ENCODE measurements at regions not wholly inside any gene's neighbourhood (a gene's known extent, or its start where the extent isn't known, plus 50 kb on each side); places are given as distances from the start of the nearest gene placed in this dataset.

DNA sequence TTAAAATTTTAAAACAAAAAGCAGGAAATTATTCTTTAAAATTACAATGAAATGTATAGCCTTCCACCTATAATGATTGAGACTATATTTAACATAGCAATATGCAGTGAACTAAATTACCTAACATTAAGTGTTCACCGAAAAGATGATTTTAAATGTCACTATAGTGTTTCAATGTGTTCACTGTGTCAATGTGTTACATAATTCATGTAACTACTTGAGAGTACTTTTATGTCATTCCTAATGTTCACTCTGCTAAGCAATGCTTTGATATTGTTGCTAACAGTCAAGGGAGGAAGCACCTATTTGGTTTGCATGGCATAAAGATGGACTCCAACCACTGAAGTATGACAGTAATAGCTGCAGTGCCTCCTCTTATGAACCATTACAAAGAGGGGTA, 629.8 kb upstream of the C9orf72 start:
- Histone ChIP-seq H3K9ac (ENCODE audit: control insufficient read depth, insufficient read depth, low read length) (no peak overlapping the region), H3K79me2 (ENCODE audit: control insufficient read depth, insufficient read depth, low read length) (no peaks in the 10 kb centered on the region), H3K36me3 (ENCODE audit: control insufficient read depth in 2 of 2, insufficient read depth in 2 of 2, low read length in 1 of 2) (no peaks in the 10 kb centered on the region), H3K4me2 (ENCODE audit: control insufficient read depth, insufficient read depth) (no peak overlapping the region), H3K4me1 (ENCODE audit: control insufficient read depth, insufficient read depth, low read length) (no peaks in the 10 kb centered on the region), H3K4me3 (no peak overlapping the region), H3K27ac (ENCODE audit: control insufficient read depth, insufficient read depth) (no peak overlapping the region), H4K20me1 (ENCODE audit: control insufficient read depth, insufficient read depth) (no peaks in the 10 kb centered on the region), H2AFZ (ENCODE audit: control insufficient read depth, low read depth, low read length) (no peak overlapping the region), H3K9me3 (replicated peaks; ENCODE audit: control insufficient read depth, insufficient read depth, low read length) (no peaks in the 10 kb centered on the region), H3K27me3 (replicated peaks in 1 of 2; ENCODE audit: control insufficient read depth in 2 of 2, insufficient read depth in 2 of 2, low read length in 1 of 2) (no peaks in the 10 kb centered on the region)
- in situ Hi-C loops (cut with MboI), result no loop called here
- FAIRE-seq, result no peak
- TF ChIP-seq SREBF1 (IDR thresholded peaks at IDR 0.05; ENCODE audit: low read length) (no peak), CREM (IDR thresholded peaks at IDR 0.05; ENCODE audit: low read depth) (no peak)
- CTCF ChIA-PET, result no interaction called here
- POLR2A ChIA-PET, result no interaction called here
- intact Hi-C loops (cut with micrococcal nuclease; ENCODE audit: unreplicated experiment), result no loop called here
- RAD21 ChIA-PET (ENCODE audit: unreplicated experiment), result no interaction called here
- SMC1A ChIA-PET (ENCODE audit: uncharacterized antibody, unreplicated experiment), result no interaction called here
- DNase-seq (ENCODE audit: low read depth, low spot score), result no peak
- ATAC-seq, result no peak
- WGBS (ENCODE audit: insufficient coverage, insufficient replicate concordance, low lambda C conversion rate, missing lambda C conversion rate), result 82% methylated on average over 1 of the region's 1 CpG
- BruUV-seq (replicated peaks), result no TSS peak

DNA sequence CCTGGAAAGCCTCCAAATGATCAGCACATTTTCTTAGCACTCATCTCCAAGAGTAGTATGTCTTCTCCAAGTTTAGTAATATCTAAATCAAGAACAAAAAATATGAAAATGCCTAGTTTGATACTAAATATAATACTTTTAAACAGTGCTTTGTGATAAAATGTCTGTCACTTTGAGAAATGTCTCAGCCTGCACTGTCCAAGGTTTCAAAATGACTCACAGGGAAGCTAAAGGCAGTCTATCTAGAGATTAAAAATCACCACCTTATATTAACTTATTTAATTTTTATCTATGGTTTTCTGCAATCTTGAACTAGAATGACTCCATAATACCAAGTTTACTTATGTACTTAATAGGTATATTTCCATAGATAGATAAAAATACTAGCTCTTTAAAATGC, 633.0 kb upstream of the C9orf72 start:
- DNase-seq (ENCODE audit: low read depth, low spot score) (no peak), FAIRE-seq (no peak), ATAC-seq (no peak)
- SMC1A ChIA-PET (ENCODE audit: uncharacterized antibody, unreplicated experiment), result no interaction called here
- H4K20me1 ChIP-seq (ENCODE audit: control insufficient read depth, insufficient read depth), result no peaks in the 10 kb centered on the region
- no peaks in the 10 kb centered on the region for H3K79me2 ChIP-seq (ENCODE audit: control insufficient read depth, insufficient read depth, low read length)
- H3K9ac ChIP-seq (ENCODE audit: control insufficient read depth, insufficient read depth, low read length), result no peak overlapping the region
- no peaks in the 10 kb centered on the region for H3K36me3 ChIP-seq (ENCODE audit: control insufficient read depth in 2 of 2, insufficient read depth in 2 of 2, low read length in 1 of 2)
- intact Hi-C loops (cut with micrococcal nuclease; ENCODE audit: unreplicated experiment) (no loop called here), in situ Hi-C loops (cut with MboI) (no loop called here)
- H3K9me3 ChIP-seq (replicated peaks; ENCODE audit: control insufficient read depth, insufficient read depth, low read length), result no peaks in the 10 kb centered on the region
- TF ChIP-seq ETV6 (conservative IDR thresholded peaks at IDR 0.05 in 1 of 2, IDR thresholded peaks at IDR 0.05 in 1 of 2; ENCODE audit: borderline replicate concordance in 1 of 2, low read depth in 1 of 2) (no peak), SIX5 (IDR thresholded peaks at IDR 0.05; ENCODE audit: low read depth, low read length, severe bottlenecking) (no peak), CHD4 (IDR thresholded peaks at IDR 0.05) (no peak), FOS (IDR thresholded peaks at IDR 0.05; ENCODE audit: borderline replicate concordance, extremely low read depth, insufficient read length) (no peak), NR2C1 (IDR thresholded peaks at IDR 0.05) (no peak), ZNF622 (IDR thresholded peaks at IDR 0.05) (no peak)
- CTCF ChIA-PET, result no interaction called here
- BruUV-seq (replicated peaks), result no TSS peak
- H3K27me3 ChIP-seq (replicated peaks in 1 of 2; ENCODE audit: control insufficient read depth in 2 of 2, insufficient read depth in 2 of 2, low read length in 1 of 2), result no peaks in the 10 kb centered on the region
- no peaks in the 10 kb centered on the region for H3K4me1 ChIP-seq (ENCODE audit: control insufficient read depth, insufficient read depth, low read length)
- POLR2A ChIA-PET, result no interaction called here
- no peak overlapping the region for H2AFZ ChIP-seq (ENCODE audit: control insufficient read depth, low read depth, low read length)
- RAD21 ChIA-PET (ENCODE audit: unreplicated experiment), result no interaction called here
- H3K4me2 ChIP-seq (ENCODE audit: control insufficient read depth, insufficient read depth), result no peak overlapping the region
- H3K27ac ChIP-seq (ENCODE audit: control insufficient read depth, insufficient read depth), result no peak overlapping the region
- H3K4me3 ChIP-seq, result no peak overlapping the region
